Stimulated activated CD4-positive, alpha-beta T cell treated with anti-CD3 and anti-CD28 coated beads, Interleukin-2, amount 100 ng/mL, for 4 hours (primary cell): ENCODE measurements at regions not wholly inside any gene's neighbourhood (a gene's known extent, or its start where the extent isn't known, plus 50 kb on each side); places are given as distances from the start of the nearest gene placed in this dataset.
"Not testable (repeated sequence)": the region's sequence is repeated elsewhere in the genome, so short reads cannot be mapped to it uniquely, and the experiment has no call there.

Source experiments
- DNase-seq: peaks from one replicate; pipeline ENCODE4 v3.0.0-alpha.2; 2020; ENCODE audit warnings: low read depth

GRCh38 chr6:164069350-164069990 is 655.0 kb downstream of the QKI start:
- no peak for DNase-seq

- no peak for DNase-seq
Measured at GRCh38 chr6:164068527-164068926, 654.0 kb downstream of the QKI start.

DNA sequence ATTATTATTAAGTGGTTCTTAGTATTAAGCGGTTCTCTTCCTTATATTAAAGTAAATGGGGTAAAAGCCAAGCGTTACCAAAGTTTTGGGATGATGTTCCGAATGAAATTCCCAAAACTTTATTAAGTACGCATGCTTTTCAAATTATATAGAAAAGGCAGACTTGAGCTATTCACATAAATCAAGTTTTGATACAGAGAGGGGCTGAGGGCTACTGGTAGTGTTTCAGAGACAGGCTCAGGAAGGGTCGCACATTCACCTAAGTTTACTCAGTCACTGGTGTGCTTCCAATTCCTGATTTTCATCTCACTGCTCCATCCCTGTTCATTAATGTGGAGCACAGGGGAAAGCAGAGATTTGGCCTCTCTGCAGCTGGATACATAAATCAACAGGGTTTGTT is 652.2 kb downstream of the QKI start:
- no peak for DNase-seq

DNA sequence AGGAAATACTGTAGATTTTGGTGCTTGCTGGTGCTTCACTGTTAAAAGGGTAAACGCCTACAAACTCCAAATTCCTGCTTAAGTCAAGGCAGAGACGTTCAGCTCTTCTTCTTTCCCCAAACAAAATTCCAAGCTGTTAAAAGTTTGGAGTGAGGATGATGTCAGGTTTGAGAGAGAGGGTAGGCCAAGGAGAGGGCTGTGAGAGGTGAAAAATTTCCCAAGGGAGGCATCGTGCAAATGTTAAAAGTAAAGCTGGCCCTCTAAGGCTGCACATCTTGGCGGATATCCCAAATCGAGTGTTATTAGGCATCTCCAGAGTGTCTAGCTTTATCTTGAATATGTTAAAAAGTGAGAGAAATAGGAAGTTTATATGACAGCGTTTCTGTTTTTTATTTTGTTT is 651.8 kb downstream of the QKI start:
- DNase-seq: no peak

DNA sequence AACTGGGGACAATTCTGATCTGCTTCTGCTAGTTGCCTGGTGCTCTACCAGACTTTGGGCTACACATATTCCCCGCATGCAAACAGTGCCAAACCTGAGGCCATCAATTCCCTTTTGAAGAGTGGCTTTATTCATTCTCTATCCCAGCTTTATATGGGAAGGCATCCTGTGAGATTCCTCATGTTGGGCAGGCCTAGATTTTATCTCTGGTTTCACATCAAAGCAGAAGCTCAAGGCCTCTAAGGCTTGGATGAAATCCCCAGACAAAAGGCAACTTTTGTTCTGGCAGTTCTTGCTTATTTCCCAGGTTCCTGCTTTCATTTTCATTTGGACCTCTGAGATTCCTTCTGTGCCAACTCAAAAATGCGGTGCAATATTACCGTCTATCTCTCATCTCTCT is 648.8 kb downstream of the QKI start:
- DNase-seq: no peak

DNA sequence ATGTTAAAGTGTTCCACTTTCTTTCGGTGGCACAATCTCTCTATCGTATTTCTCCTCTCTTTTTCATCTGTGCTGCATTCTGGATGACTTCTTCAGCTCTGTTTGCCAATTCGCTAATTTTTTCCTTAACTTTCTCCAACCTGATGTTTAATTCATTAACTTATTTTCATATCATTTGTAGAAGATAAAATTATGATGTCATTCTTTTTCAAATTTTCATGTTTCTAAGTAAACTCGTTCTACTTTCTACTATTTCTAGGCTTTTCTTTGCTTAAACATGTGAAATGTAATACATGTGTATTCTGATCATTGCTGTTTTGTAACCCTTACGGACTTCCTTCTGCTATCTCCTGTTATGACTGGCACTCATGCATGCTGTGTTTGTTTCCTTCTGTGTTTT is 648.4 kb downstream of the QKI start:
- no peak for DNase-seq

DNA sequence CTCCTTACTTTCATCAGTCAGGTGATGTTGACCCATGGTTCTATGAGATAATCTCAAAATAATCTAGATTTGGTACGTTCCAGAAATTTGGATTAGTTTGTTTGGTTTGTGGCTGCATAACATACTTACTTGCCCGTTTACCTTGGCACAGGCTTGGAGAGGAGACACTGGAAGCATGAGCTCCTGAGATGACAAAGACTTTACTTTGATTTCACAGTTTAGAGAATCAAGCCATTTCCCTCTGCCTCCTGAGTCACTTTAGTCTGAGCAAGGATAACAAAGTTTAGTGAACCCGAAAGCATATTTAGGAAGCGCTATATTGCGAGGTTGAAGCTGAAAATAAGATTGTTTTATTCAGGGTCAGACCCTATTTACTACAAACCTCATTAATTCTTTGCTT is 643.4 kb downstream of the QKI start:
- DNase-seq: no peak

DNA sequence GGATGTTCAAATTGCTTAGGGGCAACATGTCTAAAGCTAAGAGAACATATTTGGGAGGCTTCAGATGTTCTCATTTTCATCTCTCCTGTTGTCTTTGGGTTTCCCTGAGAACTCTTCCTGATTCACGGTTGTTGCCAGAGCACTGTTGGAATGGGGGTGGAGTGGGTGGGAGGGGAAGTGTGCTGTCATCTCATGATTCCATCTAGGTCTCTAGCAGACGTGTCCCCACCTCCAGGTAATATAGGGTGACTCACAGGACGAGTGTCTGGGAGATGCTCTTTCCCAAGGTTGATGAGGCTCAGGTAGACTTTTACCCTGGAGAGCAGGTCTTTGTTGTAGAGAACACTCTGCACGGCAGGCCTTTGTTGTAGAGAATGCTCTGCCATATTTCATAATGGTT is 636.9 kb downstream of the QKI start:
- no peak for DNase-seq

GRCh38 chr6:164049517-164049988 is 635.0 kb downstream of the QKI start:
- no peak for DNase-seq

DNA sequence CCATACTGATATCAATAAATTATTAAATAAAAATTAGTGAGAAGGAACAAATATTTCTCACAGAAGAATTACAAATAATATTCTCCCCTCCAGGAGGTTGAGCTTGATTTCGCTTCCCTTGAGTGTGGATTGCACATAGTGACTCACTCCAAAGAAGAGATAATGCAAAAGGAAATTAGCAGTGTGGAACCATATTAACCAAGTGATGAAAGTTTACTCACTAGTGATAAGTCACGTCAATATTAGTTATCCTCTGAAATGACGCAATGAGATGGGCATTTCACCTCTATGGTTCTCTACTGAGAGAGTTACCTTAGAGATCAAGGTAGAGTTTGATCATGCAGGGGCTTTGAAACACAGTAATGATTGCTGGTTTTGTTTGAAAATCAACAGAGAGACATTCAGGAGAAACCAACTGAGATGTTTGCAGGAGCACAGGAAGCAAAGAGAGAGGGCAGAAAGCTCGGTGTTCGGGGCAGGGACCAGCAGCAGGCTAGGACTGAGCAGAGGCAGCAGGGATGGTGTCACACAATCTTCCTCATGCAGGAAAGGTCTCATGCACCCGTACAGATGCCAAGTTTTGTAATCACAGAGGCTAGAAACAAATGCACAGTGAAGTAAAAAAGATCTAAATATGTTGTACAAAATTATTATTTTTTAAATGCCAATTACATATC is 634.5 kb downstream of the QKI start:
- no peak for DNase-seq

DNA sequence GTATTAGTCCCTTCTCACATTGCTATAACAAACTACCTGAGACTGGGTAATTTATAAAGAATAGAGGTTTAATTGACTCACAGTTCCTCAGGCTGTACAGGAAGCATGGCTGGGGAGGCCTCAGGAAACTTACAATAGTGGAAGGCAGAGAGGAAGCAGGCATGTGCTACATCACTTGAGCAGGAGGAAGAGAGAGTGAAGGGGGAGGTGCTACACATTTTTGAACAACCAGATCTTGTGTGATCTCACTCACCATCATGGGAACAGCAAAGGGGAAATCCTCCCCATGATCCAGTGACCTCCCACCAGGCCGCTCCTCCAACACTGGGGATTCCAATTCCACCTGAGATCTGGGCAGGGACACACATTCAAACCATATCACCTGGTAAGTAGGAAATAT is 630.6 kb downstream of the QKI start:
- no peak for DNase-seq

DNA sequence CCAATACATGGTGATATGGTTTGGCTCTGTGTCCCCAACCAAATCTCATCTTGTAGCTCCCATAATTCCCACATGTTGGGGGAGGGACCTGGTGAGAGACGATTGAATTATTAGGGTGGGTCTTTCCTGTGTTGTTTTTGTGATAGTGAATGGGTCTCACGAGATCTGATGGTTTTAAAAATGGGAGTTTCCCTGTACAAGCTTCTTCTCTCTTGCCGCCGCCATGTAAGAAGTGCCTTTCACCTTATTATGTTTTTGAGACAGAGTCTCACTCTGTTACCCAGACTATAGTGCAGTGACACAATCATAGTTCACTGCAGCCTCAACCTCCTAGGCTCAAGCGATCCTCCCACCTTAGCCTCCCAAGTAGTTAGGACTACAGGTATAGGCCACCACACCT is 629.1 kb downstream of the QKI start:
- DNase-seq: not testable (repeated sequence)

DNA sequence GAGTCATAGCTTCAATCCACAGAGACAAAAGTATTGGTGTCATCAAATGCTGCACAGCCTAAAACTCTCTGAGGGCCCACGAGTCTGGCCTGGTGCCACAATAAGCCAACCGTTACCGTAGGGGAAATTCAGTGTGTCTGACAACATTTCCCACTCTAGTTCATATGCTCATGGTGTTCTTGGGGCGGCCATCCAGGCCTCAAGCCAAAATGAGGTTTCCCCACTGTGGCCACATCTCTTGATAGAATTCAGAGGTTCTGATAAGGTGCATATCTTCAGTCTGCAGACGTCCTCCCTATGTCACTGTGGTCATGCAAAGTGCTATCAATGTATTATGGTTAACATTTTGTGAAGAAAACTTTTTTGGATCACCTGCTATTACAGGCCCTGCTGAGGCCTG is 627.7 kb downstream of the QKI start:
- no peak for DNase-seq

GRCh38 chr6:164040994-164041393 is 626.5 kb downstream of the QKI start:
- DNase-seq: no peak

GRCh38 chr6:164039954-164040375 is 625.4 kb downstream of the QKI start:
- peak; percentile 2 for DNase-seq

GRCh38 chr6:164037171-164037870 is 622.8 kb downstream of the QKI start:
- no peak for DNase-seq

DNA sequence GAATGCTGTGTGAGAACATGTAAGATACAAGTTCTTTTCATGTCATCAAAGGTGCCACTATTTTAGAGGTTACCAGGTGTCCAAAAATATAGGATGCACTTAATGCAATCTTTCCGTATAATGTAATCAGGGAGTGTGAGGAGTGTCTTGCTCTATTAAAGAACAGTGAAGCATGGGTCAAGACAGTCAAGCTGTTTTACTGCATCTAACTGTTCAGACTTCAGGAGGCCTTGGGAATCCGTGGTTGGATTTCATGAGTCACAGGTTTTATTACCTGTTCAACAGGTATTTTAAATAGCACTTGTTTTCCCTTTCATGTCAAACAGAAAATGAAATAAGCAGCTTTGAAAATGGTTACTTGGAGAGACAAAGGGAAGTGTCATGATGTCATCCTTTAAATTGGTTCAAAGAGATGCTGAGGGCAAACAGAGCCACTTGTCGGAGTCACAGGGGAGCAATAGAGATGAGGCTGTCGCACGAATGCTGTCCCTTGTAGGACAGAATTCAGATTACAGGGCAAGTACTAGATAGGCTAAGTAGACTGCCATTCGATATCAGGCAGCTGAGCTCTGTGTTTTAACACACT is 621.5 kb downstream of the QKI start:
- DNase-seq: no peak

DNA sequence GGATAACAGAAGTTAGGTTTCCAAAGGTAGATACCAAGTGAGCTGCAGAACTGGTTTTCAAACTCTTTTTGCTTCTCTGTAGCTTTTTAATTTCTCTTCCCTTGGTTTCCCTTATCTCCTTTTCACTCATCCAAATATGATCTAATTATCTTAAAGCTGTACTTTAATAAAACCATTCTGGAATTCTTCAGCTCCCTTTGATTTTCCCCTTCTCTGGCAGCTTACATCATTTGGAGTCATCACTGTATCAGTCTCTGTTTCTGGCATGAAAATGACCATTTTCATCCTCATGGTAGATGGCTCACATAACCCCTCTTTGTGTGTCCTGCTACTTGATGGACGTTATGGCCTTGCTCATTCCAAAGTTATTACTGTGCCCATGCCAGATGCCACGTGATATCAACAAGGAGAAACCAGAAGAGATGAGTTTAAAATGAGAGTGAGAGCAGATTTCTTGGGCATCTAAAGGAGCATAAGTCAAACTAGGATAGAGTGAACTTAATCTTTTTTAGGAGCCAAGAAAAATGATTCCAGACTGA is 620.2 kb downstream of the QKI start:
- no peak for DNase-seq

DNA sequence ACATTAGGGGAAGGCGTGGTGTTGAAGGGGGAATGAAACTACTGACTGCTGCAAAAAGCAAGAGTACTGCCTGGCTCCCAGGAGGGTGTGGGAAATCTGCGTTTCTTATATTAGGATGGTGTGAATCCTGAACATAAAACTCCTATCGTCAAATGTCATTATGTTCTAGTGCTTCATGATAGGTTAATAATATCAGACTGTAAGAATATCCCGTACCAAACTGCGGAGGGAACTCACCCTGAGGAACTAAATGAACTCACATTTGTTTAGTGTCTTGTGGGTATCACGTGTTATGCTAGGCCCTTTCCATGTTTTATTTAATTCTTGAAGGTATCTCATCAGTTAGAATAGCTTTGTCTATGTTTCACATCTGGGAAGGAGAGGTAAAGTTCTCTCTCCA is 610.7 kb downstream of the QKI start:
- DNase-seq: no peak

- no peak for DNase-seq
Measured at GRCh38 chr6:164023535-164023934, 609.0 kb downstream of the QKI start.

- no peak for DNase-seq
Measured at GRCh38 chr6:164022632-164023031, 608.1 kb downstream of the QKI start.

DNA sequence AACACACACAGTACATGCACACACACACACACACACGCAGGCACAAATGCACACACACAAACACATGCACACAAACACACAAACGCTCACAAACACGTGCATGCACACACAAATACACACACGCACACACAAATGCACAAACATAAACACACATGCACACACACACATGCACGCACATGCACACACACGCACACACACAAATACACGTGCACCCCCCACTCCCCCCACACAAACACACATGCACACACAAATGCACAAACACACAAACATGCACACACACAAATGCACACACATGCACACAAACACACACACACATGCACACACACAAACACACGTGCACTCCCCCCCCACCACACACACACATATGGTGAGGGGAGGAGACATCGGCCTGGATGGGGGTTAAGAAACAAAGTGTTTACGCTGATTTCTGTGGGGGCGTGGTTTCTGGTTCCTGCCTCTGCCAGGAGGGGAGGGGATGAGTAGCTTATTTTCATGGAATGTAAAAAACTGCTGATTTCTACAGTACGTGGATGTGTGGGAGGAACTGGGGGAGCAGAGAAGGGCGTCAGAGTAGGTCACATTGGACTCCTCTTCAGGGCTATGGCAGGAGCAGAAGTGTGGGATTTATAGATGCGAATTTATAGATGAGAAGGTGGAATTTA is 607.2 kb downstream of the QKI start:
- no peak for DNase-seq
